ENCODE measurements at regions not wholly inside any gene's neighbourhood (a gene's known extent, or its start where the extent isn't known, plus 50 kb on each side); places are given as distances from the start of the nearest gene placed in this dataset.

- H2AFZ ChIP-seq (ENCODE audit: low read depth, low read length), result no peak overlapping the region
- no peak overlapping the region for H3K9ac ChIP-seq (ENCODE audit: insufficient read depth in 1 of 2, low read depth in 2 of 2, low read length in 2 of 2)
- 0% methylated on average over 3 of the region's 3 CpGs for whole genome bisulfite sequencing (ENCODE audit: insufficient coverage, low coverage, missing lambda C conversion rate)
- no peak overlapping the region for H3K4me2 ChIP-seq (ENCODE audit: insufficient read depth, low read length)
- H3K79me2 ChIP-seq (ENCODE audit: control insufficient read depth, insufficient read depth, low read length), result no peaks in the 10 kb centered on the region
- peaks cover 8 to 24% of the 10 kb centered on the region in 2 experiments for H3K27me3 ChIP-seq (ENCODE audit: control insufficient read depth in 2 of 2, insufficient read depth in 2 of 2, low read length in 2 of 2)
- no peaks in the 10 kb centered on the region for H4K20me1 ChIP-seq (replicated peaks; ENCODE audit: control insufficient read depth, insufficient read depth, low read length)
- intact Hi-C loops (cut with micrococcal nuclease) (no loop called here), in situ Hi-C loops (cut with MboI) (no loop called here)
- H3K9me3 ChIP-seq (replicated peaks; ENCODE audit: control insufficient read depth, insufficient read depth, low read depth, low read length), result no peaks in the 10 kb centered on the region
- FAIRE-seq (no peak), DNase-seq (ENCODE audit: extremely low read depth in 1 of 4, low spot score in 3 of 4) (peak in 2 of 4 experiments; percentile 10 to 20), ATAC-seq (no peak)
- no peaks in the 10 kb centered on the region for H3K9me1 ChIP-seq (ENCODE audit: control insufficient read depth, insufficient read depth, low read length)
- no peak overlapping the region for H3K27ac ChIP-seq (ENCODE audit: extremely low read depth, low read depth, low read length)
- CTCF ChIA-PET (ENCODE audit: low intra/inter-chr PET ratio), result no interaction called here
- no peaks in the 10 kb centered on the region for H3K36me3 ChIP-seq (ENCODE audit: control insufficient read depth, insufficient read depth, low read length)
- BruUV-seq (replicated peaks), result no TSS peak
- no peak overlapping the region for H3K4me3 ChIP-seq
- POLR2A ChIA-PET, result interaction anchor here (0.9 to 1.7 kb wide), 2 partner anchors 18 to 31 kb away, joined by 3 read pairs; no protein-coding TSS in a partner anchor
- peaks cover 0 to 5% of the 10 kb centered on the region in 2 experiments; a peak in 1 of 5 replicates for H3K4me1 ChIP-seq (replicated peaks in 1 of 2; ENCODE audit: control insufficient read depth in 2 of 2, insufficient read depth in 2 of 2, low read length in 2 of 2)
- TF ChIP-seq STAG1 (CRISPR knock-in tag; IDR thresholded peaks at IDR 0.05; ENCODE audit: borderline replicate concordance) (no peak), FOXJ2 (tag; IDR thresholded peaks at IDR 0.05) (peak; percentile 74; the same call in 1 of the 2 replicates), CBFA2T2 (conservative IDR thresholded peaks at IDR 0.05) (peak; percentile 30; the same call in 1 of the 2 replicates), SIN3A (IDR thresholded peaks at IDR 0.05; ENCODE audit: borderline replicate concordance in 2 of 2, control insufficient read depth in 1 of 2, low read depth in 2 of 2, low read length in 2 of 2) (no peak), NR1H2 (CRISPR knock-in tag; IDR thresholded peaks at IDR 0.05) (no peak), CBFA2T3 (IDR thresholded peaks at IDR 0.05) (peak; percentile 59), CBX1 (IDR thresholded peaks at IDR 0.05; ENCODE audit: low read depth) (no peak), SRSF3 (IDR thresholded peaks at IDR 0.05; ENCODE audit: insufficient read depth, low read length) (no peak), ZBTB43 (CRISPR knock-in tag; IDR thresholded peaks at IDR 0.05) (no peak), ZNF124 (CRISPR knock-in tag; IDR thresholded peaks at IDR 0.05) (no peak), ZNF280A (IDR thresholded peaks at IDR 0.05; ENCODE audit: low read depth, partially characterized antibody) (no peak), ARID1B (IDR thresholded peaks at IDR 0.05) (peak; percentile 52; the same call in 1 of the 2 replicates), ZNF436 (CRISPR knock-in tag; IDR thresholded peaks at IDR 0.05) (no peak), TAL1 (IDR thresholded peaks at IDR 0.05) (peak; percentile 62), HEY1 (CRISPR knock-in tag; IDR thresholded peaks at IDR 0.05; ENCODE audit: borderline replicate concordance) (no peak), KDM1A (IDR thresholded peaks at IDR 0.05) (no peak), HMG20B (CRISPR knock-in tag; IDR thresholded peaks at IDR 0.05) (no peak), MAFK (IDR thresholded peaks at IDR 0.05; ENCODE audit: low read length) (no peak), MCM5 (IDR thresholded peaks at IDR 0.05; ENCODE audit: low read depth) (no peak), TCF3 (CRISPR knock-in tag; IDR thresholded peaks at IDR 0.05) (peak; percentile 70), ZNF699 (CRISPR knock-in tag; IDR thresholded peaks at IDR 0.05; ENCODE audit: insufficient replicate concordance) (no peak), ETS2 (tag; IDR thresholded peaks at IDR 0.05; ENCODE audit: borderline replicate concordance, poor library complexity, severe bottlenecking) (no peak), FOSL1 (tag; conservative IDR thresholded peaks at IDR 0.05) (0 out of 2 replicates have a peak, but pooled peaks have one; percentile 19), NRF1 (conservative IDR thresholded peaks at IDR 0.05 in 1 of 2, IDR thresholded peaks at IDR 0.05 in 1 of 2) (no peak)
These were observed 298.1 kb upstream of the CDYL start for GRCh38 chr6:4478098-4478497.

Measured in K562 (cell line).